Lower leg skin (tissue), 4 donors: ENCODE measurements at regions not wholly inside any gene's neighbourhood (a gene's known extent, or its start where the extent isn't known, plus 50 kb on each side); places are given as distances from the start of the nearest gene placed in this dataset.

Source experiments
- DNase-seq, 2 donors: peaks; one replicate each; pipeline ENCODE4 v3.0.0-alpha.2; 2019; ENCODE audit warnings: low spot score in 2 of 2
- H3K4me3 ChIP-seq: fragments of 200-600 bp; sonication (generic); 2 replicates; pipeline ENCODE4 v1.5.1; 2017; ENCODE audit warnings: mild to moderate bottlenecking, low read depth; ENCODE audit not compliant: poor library complexity, severe bottlenecking
- POLR2A ChIP-seq, 2 donors: fragments of 450-650 bp; IDR thresholded peaks; one replicate each; pipeline ENCODE4 v1.6.1; 2016 to 2017; ENCODE audit warnings: antibody characterized with exemption in 2 of 2, mild to moderate bottlenecking in 1 of 2, moderate library complexity in 1 of 2
- WGBS, 2 donors: methylation state at CpG; one replicate each; pipeline ENCODE4 v1.1.5; 2018; 5-methylcytosine and 5-hydroxymethylcytosine counted together
- intact Hi-C: fragments of 100-400 bp; cut with DNase I; formaldehyde crosslinking; loops from one replicate; pipeline ENCODE4 v1.15.0; 2023; ENCODE audit warnings: low total_unique reads
- TF ChIP-seq, protein P1 (sequence below), 3 donors: fragments of 450-650 bp; IDR thresholded peaks; one replicate each; pipeline ENCODE4 v1.5.1; 2016; ENCODE audit warnings: antibody characterized with exemption in 3 of 3, mild to moderate bottlenecking in 3 of 3, moderate library complexity in 2 of 3

DNA sequence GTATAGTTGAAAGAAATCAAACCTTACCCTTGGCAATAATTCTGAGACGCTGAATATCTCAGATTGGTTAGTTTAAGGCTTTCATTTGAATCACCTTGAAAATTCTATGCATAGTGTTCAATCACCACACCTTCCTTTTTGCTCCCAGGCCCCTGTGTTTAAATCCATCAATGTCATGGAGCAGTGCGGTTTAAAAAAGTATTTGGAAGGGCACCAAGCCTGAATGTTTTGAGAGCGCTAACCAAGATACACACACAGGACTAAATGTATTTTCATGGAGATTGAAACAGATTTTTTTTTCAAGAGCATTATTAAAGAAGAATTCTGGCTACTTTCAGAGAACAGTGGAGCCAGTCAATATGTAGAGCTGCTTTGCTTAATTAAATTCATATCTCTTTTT lies 195.7 kb downstream of the CENPW start:
- WGBS, 2 donors: 54 to 60% methylated on average over 3 of the region's 3 CpGs
- intact Hi-C loops: no loop called here
- TF ChIP-seq, protein P1, sequence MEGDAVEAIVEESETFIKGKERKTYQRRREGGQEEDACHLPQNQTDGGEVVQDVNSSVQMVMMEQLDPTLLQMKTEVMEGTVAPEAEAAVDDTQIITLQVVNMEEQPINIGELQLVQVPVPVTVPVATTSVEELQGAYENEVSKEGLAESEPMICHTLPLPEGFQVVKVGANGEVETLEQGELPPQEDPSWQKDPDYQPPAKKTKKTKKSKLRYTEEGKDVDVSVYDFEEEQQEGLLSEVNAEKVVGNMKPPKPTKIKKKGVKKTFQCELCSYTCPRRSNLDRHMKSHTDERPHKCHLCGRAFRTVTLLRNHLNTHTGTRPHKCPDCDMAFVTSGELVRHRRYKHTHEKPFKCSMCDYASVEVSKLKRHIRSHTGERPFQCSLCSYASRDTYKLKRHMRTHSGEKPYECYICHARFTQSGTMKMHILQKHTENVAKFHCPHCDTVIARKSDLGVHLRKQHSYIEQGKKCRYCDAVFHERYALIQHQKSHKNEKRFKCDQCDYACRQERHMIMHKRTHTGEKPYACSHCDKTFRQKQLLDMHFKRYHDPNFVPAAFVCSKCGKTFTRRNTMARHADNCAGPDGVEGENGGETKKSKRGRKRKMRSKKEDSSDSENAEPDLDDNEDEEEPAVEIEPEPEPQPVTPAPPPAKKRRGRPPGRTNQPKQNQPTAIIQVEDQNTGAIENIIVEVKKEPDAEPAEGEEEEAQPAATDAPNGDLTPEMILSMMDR (IDR thresholded peaks at IDR 0.05): no peak
- no peak for TF ChIP-seq POLR2A (IDR thresholded peaks at IDR 0.05)
- no peak overlapping the region for H3K4me3 ChIP-seq
- DNase-seq: no peak

DNA sequence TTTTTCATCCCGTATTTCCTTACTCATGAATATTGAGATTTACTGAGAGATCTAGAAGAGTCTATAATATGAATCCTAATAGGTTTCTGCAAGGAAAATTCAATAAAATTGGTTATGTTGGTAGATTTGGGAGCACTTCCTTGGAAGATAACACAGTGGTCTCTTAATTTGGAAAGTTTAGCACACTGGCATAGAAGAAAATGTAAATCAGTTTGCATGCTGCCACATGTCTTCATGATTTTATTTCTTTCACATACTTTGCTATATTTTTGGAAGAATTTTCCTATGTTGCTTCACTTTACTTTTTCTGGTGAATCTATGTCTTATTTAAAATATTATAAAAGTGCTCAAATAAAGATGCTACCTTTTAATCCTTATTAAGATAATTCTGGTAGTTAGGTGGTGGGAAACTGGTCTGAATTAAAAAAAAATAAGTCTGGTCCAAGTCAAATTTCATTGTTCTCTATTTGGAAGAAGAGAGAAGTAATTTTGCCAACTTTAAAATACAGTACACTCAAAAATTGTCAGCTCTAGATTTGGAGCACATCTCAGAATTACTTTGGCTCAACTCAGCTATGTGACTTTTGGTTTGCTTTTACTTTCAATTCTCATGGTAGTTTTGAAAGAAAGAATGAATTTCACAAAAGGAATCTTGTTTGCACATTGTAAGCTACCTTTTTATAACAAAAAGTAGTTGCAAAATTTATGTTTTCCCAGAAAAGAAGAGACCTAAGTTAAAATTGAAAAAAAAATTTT lies 197.3 kb downstream of the CENPW start:
- 81 to 87% methylated on average over 1 of the region's 1 CpG for WGBS, 2 donors
- TF ChIP-seq, protein P1 (IDR thresholded peaks at IDR 0.05): no peak
- TF ChIP-seq POLR2A (IDR thresholded peaks at IDR 0.05): no peak
- no peak overlapping the region for H3K4me3 ChIP-seq

GRCh38 chr6:126539022-126539421 lies 199.1 kb downstream of the CENPW start:
- no peak for TF ChIP-seq POLR2A (IDR thresholded peaks at IDR 0.05)
- TF ChIP-seq, protein P1 (IDR thresholded peaks at IDR 0.05): no peak
- intact Hi-C loops: no loop called here
- no peak for DNase-seq
- H3K4me3 ChIP-seq: no peak overlapping the region

More for the DNA sequence above, 197.3 kb downstream of the CENPW start:
- DNase-seq: no peak
- intact Hi-C loops: no loop called here

- intact Hi-C loops: no loop called here
- no peak for DNase-seq
Measured at GRCh38 chr6:126540161-126540560, 200.2 kb downstream of the CENPW start.

GRCh38 chr6:126541806-126542491 lies 202.0 kb downstream of the CENPW start:
- DNase-seq: no peak
- no peak overlapping the region for H3K4me3 ChIP-seq
- no peak for TF ChIP-seq POLR2A (IDR thresholded peaks at IDR 0.05)
- TF ChIP-seq, protein P1 (IDR thresholded peaks at IDR 0.05): no peak
- 48 to 58% methylated on average over 5 of the region's 5 CpGs for WGBS, 2 donors
- intact Hi-C loops: no loop called here

More at GRCh38 chr6:126540161-126540560, 200.2 kb downstream of the CENPW start:
- TF ChIP-seq, protein P1 (IDR thresholded peaks at IDR 0.05): no peak
- TF ChIP-seq POLR2A (IDR thresholded peaks at IDR 0.05): no peak
- no peak overlapping the region for H3K4me3 ChIP-seq
